ENCODE measurements at regions not wholly inside any gene's neighbourhood (a gene's known extent, or its start where the extent isn't known, plus 50 kb on each side); places are given as distances from the start of the nearest gene placed in this dataset.

DNA sequence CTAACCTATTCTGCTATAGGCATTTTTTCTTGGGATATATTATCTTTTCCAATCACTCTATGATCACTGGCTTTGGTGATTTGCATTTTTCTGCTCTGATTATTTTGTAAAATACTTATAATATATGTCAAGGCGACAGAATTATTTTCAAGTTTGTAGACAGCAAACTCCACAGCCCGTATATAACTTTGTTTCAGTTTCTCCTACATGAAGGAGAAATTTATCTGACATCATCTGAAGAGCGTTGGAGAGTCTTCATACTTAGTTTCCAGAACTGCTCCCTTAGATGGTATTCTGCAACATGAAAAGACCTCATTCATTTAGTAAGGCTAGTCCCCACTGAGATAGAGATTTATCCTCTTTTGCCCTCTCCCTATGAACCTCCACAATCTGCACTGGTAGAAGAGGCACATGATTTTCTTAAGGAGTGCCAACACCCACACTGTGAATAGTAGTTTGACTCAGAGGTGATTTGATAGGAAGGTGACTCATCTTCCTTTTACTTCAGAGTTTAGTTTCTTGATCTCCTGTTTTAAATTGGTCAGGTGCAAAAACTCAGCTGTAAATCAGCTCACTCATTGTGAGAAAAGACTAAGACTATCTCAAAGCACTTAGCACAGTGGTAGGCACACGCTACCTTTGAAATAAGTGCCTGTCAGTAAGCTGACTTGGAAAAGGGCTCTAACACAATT, 1848.6 kb upstream of the CELF4 start:
- in situ Hi-C loops (cut with HindIII; ENCODE audit: low sequenced_read_pairs) = no loop called here

- in situ Hi-C loops (cut with HindIII; ENCODE audit: low sequenced_read_pairs) = no loop called here
Measured at GRCh38 chr18:39406941-39407340, 1841.3 kb upstream of the CELF4 start.

DNA sequence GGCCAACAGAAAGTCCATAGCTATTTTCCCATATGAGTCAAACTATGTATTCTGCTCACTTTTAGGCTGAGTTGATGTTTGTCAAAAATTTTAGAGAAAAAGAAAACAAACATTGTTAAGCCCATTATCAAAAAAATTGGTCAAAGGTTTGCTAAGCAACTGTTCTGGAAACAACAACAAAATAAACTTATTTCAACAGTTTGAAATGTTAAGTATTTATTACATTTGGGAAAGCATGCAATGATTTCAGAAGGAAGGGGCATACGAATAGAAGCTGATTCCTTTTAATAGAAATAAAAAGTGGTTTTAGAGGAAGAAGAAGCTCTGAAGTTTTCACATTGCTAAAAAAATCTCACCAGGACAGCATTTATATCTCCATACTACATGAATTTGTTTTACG, 1837.5 kb upstream of the CELF4 start:
- in situ Hi-C loops (cut with HindIII; ENCODE audit: low sequenced_read_pairs) = no loop called here

GRCh38 chr18:39399662-39400061, 1834.1 kb upstream of the CELF4 start:
- in situ Hi-C loops (cut with HindIII; ENCODE audit: low sequenced_read_pairs) = no loop called here

- in situ Hi-C loops (cut with HindIII; ENCODE audit: low sequenced_read_pairs) = no loop called here
Measured at GRCh38 chr18:39396168-39396567, 1830.6 kb upstream of the CELF4 start.

GRCh38 chr18:39389800-39390379, 1824.3 kb upstream of the CELF4 start:
- in situ Hi-C loops (cut with HindIII; ENCODE audit: low sequenced_read_pairs) = no loop called here

DNA sequence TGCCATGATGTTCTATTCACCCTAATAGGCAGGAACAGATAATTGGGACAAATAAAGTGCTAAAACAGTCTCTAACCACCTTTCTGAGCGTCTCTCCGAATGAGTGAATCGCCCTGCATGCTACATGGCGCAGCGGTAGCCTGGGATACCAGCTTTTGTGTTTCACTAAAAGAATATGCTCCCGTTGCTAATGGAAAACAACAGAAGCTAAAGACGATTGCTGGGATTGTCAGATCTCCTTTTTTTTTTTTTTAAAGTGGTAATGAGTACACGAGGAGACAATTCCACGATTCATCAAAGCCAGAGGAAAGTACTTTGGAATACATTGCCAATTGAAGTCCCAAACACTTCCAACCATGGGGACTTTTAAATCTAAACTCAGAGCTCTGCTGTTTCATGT, 1815.3 kb upstream of the CELF4 start:
- in situ Hi-C loops (cut with HindIII; ENCODE audit: low sequenced_read_pairs) = no loop called here

DNA sequence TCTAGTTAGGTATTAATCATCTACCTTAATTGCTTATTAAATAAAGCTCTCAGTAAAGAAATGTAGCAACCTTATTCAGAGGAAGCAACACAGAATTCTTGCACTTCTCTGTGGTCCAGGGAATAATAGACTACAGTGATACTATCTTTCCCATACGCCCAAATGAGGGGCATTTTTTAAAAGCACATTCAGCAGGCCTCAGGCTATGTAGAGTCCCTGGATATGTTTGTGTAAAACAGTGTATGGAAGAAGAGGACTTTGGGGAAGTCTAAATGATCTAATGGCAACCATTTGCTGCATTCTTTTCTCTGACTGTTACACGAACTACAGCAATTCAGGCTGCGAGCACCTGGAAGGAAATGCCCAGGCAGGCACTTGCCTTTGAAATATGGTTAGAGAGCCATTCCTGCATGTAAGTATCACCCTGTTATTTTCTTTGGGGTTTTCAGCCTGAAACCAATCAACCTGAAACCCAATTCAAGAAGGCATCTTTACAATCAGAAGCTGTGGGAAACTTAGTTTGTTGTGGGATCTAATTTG, 1814.7 kb upstream of the CELF4 start:
- in situ Hi-C loops (cut with HindIII; ENCODE audit: low sequenced_read_pairs) = no loop called here

- in situ Hi-C loops (cut with HindIII; ENCODE audit: low sequenced_read_pairs) = no loop called here
Measured at GRCh38 chr18:39375066-39375465, 1809.5 kb upstream of the CELF4 start.

DNA sequence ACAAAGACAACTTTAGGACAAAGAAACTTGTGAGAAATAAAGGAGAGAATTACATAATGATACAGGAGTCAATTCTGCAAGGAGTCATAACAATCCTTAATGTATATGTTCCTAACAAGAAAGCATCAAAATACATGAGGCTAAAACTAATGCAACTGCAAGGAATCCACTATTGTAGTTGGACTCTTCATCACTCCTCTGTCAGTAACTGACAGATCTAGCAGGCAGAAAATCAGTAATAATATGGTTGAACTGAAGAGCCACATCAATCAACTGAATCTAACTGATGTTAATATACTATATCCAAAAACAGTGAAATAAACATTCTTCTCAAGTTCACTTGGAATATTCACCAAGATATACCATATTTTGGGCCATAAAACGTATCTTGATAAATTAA, 1806.4 kb upstream of the CELF4 start:
- in situ Hi-C loops (cut with HindIII; ENCODE audit: low sequenced_read_pairs) = no loop called here

DNA sequence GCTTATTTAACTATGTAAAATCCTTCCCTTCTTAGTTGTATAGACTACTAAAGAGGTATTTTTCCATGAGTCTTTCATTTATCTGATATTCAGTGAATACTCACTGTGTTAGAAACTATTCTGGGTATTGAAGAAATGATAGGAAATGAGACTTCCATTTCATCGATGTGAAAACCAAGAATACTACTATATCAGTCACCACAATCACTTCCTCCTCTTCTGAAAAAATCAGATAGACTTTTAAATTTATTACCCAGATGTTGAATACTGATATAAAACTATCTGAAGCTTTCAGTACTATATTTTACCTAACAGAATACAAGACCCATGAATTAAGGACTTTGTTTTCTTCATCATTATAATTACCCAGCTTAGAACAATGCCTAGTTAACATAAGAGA, 1801.1 kb upstream of the CELF4 start:
- in situ Hi-C loops (cut with HindIII; ENCODE audit: low sequenced_read_pairs) = no loop called here

DNA sequence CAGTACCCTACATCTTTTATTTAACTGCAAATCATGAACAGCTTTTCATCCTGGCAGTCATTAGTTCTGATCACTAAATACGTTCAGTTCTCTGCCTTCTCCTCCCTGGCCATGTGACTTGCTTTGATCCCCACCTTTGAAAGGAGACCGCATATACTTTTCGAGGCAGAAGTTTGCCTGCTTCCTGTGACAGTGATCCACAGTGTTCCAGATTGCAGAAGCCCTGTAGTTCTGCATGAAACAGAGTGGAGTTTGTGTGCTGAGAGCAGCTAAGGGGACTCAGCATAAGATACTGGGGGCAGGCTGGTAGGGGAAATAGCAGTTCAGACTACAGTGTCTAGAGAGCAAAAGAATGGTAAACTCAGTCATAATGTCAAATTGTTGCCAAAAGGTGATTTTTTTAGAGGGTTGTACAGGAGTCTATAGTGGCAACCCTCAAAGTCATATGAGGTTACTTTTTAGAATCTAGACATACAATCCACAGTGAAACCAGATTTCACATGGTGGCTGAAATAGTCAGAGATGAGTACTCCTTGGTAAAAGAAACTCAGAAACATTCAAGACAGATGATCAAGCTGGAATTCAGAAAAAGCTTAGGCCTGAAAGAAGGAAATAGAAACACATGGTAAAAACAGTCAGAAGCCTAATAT, 1800.4 kb upstream of the CELF4 start:
- in situ Hi-C loops (cut with HindIII; ENCODE audit: low sequenced_read_pairs) = no loop called here

- in situ Hi-C loops (cut with HindIII; ENCODE audit: low sequenced_read_pairs) = no loop called here
Measured at GRCh38 chr18:39360072-39360471, 1794.5 kb upstream of the CELF4 start.

DNA sequence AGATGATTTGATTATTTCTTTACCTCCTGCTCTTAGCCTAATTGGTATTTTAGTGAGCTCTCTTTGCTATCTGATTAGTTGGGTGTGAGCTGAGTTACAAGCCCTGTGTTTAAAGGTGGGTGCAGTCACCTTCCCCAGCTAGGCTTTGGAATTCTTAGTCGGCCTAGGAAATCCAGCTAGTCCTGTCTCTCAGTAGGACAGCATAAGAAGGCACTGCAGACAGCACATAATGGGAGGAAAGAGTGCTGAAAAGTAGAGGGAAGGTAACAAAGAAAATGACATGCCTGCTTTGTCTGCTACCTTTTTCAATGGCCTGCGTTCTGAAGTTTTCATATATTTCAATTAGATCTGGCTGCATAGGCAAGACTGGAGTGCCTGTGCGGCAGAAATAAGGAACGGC, 1794.0 kb upstream of the CELF4 start:
- in situ Hi-C loops (cut with HindIII; ENCODE audit: low sequenced_read_pairs) = no loop called here

DNA sequence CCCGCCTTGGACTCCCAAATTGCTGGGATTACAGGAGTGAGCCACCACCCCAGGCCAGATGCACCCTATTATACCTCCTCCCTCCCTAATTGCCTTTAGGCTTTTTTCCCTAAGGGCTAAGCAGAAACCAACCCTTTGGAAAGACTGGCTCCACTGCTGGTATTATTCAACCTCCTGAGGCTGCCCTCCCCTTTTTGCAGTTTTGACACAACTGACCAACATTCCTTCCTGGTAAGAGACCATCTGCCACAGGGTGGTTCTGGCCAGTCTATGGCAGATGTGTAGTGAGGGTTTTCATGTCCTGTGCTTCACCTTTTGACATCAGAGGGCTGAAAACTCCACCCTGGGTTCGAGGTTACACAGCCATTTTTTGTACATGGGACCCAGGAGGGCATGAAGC, 1785.3 kb upstream of the CELF4 start:
- in situ Hi-C loops (cut with HindIII; ENCODE audit: low sequenced_read_pairs) = no loop called here

GRCh38 chr18:39349801-39350200, 1784.2 kb upstream of the CELF4 start:
- in situ Hi-C loops (cut with HindIII; ENCODE audit: low sequenced_read_pairs) = no loop called here

DNA sequence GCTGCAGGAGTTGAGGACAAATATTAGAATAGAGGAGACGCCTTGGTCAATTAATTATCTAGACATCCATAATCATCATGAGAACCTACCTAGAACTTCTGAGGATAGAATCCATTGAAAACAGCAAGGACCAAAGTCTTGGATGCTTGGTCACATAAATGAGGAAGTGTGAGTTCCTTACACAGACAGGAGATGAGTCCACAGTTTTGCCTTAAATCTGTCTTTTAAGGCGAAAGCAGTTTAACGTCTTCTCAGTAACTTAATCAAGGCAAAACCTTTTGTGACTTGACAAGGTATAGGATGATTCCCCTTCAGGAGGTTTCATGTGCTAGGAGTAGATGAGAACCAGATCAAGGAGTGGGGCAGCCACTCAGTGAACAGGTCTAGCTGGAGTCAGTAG, 1783.2 kb upstream of the CELF4 start:
- in situ Hi-C loops (cut with HindIII; ENCODE audit: low sequenced_read_pairs) = no loop called here

DNA sequence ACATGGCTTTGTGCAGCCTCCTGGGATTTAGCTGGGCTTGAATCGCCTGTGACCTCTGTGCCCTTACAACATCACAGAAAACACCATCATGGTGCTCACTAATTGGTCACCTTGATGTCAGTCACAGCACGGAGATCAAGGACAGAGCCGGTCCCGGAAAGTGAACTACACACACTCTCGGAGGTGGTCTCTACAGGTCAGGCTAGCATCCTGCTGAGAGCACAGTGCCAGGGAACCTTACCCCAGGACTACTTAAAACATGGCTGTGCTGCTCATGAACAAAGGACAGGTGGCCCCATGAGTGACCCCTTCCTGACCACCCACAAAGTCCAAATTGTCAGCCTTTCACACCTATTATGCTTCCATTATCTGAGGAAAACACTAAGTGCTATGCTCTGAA, 1782.1 kb upstream of the CELF4 start:
- in situ Hi-C loops (cut with HindIII; ENCODE audit: low sequenced_read_pairs) = no loop called here

DNA sequence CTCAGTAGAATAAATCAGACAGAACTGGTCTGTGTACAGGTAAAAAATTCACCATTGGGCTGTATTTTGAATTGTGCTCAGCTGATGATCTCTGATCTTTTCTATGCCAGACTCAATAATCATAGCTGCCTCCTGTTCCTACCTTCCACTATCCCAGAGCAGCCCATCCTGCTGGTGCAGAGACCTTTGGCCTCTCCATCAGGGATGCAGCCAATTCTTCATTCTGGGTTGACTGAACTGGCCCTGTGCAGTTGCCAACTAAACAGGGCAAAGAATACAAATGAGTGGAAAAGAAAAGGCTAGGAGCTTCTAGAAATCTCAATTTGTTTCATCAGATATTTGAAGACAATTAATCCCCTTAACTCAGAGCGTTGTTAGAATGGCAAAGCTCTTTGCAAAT, 1781.3 kb upstream of the CELF4 start:
- in situ Hi-C loops (cut with HindIII; ENCODE audit: low sequenced_read_pairs) = no loop called here

DNA sequence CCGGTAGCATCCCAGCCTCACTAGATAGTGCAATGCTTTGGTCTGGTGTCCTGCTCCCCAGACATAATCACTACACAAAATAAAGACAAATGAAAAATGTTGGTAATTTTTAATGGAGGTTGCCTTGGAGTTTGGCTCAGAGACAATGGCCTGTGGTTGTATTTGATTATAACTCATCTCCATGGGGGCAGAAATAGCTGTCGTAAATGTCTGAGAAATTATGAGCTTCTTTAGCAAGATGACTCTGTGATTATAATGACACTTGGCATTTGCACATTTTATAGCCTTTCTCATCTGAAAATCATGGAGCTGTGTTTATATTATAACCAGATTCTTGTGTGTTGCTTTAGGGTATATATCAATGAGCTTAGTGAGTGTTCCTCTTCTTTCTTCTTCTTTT, 1779.7 kb upstream of the CELF4 start:
- in situ Hi-C loops (cut with HindIII; ENCODE audit: low sequenced_read_pairs) = no loop called here

DNA sequence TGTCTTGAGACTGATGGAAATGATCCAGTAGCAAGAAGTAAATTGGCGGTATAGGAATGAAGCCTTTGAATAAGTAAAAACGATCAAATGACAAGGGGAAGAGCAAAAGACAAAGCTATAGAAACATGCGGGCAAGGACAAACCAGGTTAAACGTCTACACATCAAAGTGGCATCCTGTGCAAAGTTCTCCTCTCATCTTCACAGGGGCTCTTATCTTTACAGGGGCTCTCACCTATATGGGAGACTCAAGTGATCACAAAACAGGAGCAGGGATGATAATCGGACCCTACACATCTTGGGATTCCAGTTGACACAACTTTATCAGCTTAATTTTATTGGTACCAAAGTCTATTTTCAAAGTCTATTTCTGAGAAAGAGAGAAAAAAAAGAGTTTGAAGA, 1778.9 kb upstream of the CELF4 start:
- in situ Hi-C loops (cut with HindIII; ENCODE audit: low sequenced_read_pairs) = no loop called here

DNA sequence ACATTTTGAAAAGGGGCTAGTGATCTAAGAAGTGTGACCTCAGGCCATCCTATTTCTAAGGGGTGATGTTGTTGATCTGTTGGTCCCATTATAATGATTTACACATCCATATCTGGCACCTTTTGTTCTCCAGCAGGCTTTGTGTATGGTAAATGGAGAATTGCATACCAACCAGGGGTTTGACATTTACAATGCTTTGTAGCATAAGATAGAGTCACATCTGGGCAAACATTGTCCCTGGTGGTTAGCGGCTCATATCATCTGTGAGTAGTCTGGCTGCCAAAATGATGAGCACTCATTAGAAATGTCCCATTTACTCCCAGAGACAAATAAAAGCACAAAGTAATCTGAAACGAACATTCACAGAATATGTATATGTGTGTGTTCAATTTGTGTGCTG, 1775.5 kb upstream of the CELF4 start:
- in situ Hi-C loops (cut with HindIII; ENCODE audit: low sequenced_read_pairs) = no loop called here

All from DLD1 (cell line).